ENCODE measurements at regions not wholly inside any gene's neighbourhood (a gene's known extent, or its start where the extent isn't known, plus 50 kb on each side); places are given as distances from the start of the nearest gene placed in this dataset.

DNA sequence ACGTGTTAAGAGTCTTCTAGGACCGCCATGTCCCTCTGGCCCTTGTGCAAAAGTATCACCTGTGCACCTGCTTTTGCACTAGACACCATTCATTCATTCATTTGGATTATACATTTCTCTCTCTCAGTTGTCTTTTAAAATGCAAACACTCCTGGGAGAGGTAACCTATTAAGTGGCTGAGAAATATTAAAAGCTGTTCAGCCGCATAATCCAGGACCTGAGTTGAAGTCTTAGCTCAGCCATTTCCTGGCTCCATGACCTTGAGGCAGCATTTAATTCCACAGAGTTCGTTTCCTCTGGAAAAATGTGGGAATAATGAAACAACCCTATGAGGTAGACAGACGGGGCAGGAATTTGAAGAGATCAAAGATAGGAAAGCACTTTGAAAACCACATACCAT is 251.6 kb downstream of the RPS24 start:
- BruUV-seq (replicated peaks) = no TSS peak

DNA sequence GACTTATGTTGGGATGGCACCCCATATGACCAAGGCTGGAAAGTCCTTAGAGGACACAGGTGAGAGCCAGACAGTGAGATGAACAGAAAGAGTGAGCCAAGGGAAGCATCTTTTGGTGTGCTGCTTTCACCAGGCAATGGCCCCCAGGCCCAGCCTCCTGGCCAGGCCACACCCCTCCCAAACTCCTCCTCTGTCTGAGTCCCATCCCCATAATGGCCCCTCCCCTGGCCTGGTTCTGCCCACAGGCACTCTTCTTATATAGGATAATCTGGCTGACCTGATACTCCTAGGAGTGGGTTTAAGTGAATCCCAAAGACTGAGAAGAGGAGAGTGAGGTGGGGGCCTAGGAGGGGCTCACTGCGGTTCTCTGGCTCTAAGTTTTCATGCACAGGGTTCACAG is 252.5 kb downstream of the RPS24 start:
- Histone ChIP-seq H3K4me1 (ENCODE audit: insufficient read depth, low read length, poor library complexity, severe bottlenecking) (peaks cover 16% of the 10 kb centered on the region), H3K27ac (ENCODE audit: low read depth, low read length, poor library complexity, severe bottlenecking) (no peak overlapping the region), H3K27me3 (replicated peaks; ENCODE audit: insufficient read depth, low read depth, low read length, poor library complexity) (no peaks in the 10 kb centered on the region), H3K36me3 (ENCODE audit: insufficient read depth, low read length, poor library complexity, severe bottlenecking) (no peaks in the 10 kb centered on the region), H3K4me3 (ENCODE audit: low read depth, low read length, poor library complexity, severe bottlenecking) (no peak overlapping the region), H3K9me3 (ENCODE audit: low read depth, low read length, poor library complexity, severe bottlenecking) (no peaks in the 10 kb centered on the region)
- POLR2A ChIA-PET (ENCODE audit: low non-redundant PET) = no interaction called here
- no peak for TF ChIP-seq EZH2 (IDR thresholded peaks at IDR 0.05; ENCODE audit: borderline replicate concordance, low read depth, low read length, poor library complexity, severe bottlenecking)
- TF ChIP-seq, protein P1, sequence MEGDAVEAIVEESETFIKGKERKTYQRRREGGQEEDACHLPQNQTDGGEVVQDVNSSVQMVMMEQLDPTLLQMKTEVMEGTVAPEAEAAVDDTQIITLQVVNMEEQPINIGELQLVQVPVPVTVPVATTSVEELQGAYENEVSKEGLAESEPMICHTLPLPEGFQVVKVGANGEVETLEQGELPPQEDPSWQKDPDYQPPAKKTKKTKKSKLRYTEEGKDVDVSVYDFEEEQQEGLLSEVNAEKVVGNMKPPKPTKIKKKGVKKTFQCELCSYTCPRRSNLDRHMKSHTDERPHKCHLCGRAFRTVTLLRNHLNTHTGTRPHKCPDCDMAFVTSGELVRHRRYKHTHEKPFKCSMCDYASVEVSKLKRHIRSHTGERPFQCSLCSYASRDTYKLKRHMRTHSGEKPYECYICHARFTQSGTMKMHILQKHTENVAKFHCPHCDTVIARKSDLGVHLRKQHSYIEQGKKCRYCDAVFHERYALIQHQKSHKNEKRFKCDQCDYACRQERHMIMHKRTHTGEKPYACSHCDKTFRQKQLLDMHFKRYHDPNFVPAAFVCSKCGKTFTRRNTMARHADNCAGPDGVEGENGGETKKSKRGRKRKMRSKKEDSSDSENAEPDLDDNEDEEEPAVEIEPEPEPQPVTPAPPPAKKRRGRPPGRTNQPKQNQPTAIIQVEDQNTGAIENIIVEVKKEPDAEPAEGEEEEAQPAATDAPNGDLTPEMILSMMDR (conservative IDR thresholded peaks at IDR 0.05; ENCODE audit: low read depth, low read length) = no peak
- no peak for DNase-seq (ENCODE audit: low spot score)
- CTCF ChIA-PET = no interaction called here
- intact Hi-C loops (cut with micrococcal nuclease; ENCODE audit: unreplicated experiment) = no loop called here
- BruUV-seq (replicated peaks) = no TSS peak

More for the DNA sequence above, 251.6 kb downstream of the RPS24 start:
- H3K27me3 ChIP-seq (replicated peaks; ENCODE audit: insufficient read depth, low read depth, low read length, poor library complexity) = no peaks in the 10 kb centered on the region
- peaks cover 16% of the 10 kb centered on the region for H3K4me1 ChIP-seq (ENCODE audit: insufficient read depth, low read length, poor library complexity, severe bottlenecking)
- no peak overlapping the region for H3K27ac ChIP-seq (ENCODE audit: low read depth, low read length, poor library complexity, severe bottlenecking)
- no peak for DNase-seq (ENCODE audit: low spot score)
- H3K9me3 ChIP-seq (ENCODE audit: low read depth, low read length, poor library complexity, severe bottlenecking) = no peaks in the 10 kb centered on the region
- TF ChIP-seq, protein P1 (conservative IDR thresholded peaks at IDR 0.05; ENCODE audit: low read depth, low read length) = no peak
- no peak for TF ChIP-seq EZH2 (IDR thresholded peaks at IDR 0.05; ENCODE audit: borderline replicate concordance, low read depth, low read length, poor library complexity, severe bottlenecking)
- H3K4me3 ChIP-seq (ENCODE audit: low read depth, low read length, poor library complexity, severe bottlenecking) = no peak overlapping the region
- H3K36me3 ChIP-seq (ENCODE audit: insufficient read depth, low read length, poor library complexity, severe bottlenecking) = no peaks in the 10 kb centered on the region
- ChIA-PET POLR2A (ENCODE audit: low non-redundant PET) (no interaction called here), CTCF (no interaction called here)
- intact Hi-C loops (cut with micrococcal nuclease; ENCODE audit: unreplicated experiment) = no loop called here

DNA sequence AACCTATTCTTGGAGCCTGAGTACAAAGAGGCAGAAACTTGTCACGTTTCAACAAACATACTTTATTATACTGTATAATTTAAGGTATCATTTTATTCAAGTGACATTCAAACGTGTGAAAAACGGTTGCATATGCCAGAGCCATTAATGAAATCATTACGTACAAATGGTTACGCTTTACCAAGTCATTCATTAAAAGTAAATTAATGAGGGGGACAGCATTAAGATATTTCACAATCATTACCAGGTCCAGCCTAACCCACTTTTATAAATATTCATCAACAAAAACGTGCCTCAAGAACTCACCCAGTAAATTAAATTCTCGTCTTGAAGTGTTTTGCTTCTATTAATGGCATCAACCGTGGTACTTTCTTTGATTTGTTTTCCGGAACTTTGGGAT is 253.0 kb downstream of the RPS24 start:
- Histone ChIP-seq H3K9me3 (ENCODE audit: low read depth, low read length, poor library complexity, severe bottlenecking) (no peaks in the 10 kb centered on the region), H3K27me3 (replicated peaks; ENCODE audit: insufficient read depth, low read depth, low read length, poor library complexity) (no peaks in the 10 kb centered on the region), H3K4me3 (ENCODE audit: low read depth, low read length, poor library complexity, severe bottlenecking) (no peak overlapping the region), H3K4me1 (ENCODE audit: insufficient read depth, low read length, poor library complexity, severe bottlenecking) (peaks cover 16% of the 10 kb centered on the region), H3K36me3 (ENCODE audit: insufficient read depth, low read length, poor library complexity, severe bottlenecking) (no peaks in the 10 kb centered on the region), H3K27ac (ENCODE audit: low read depth, low read length, poor library complexity, severe bottlenecking) (no peak overlapping the region)
- ChIA-PET POLR2A (ENCODE audit: low non-redundant PET) (no interaction called here), CTCF (no interaction called here)
- DNase-seq (ENCODE audit: low spot score) = no peak
- no peak for TF ChIP-seq EZH2 (IDR thresholded peaks at IDR 0.05; ENCODE audit: borderline replicate concordance, low read depth, low read length, poor library complexity, severe bottlenecking)
- TF ChIP-seq, protein P1 (conservative IDR thresholded peaks at IDR 0.05; ENCODE audit: low read depth, low read length) = no peak
- intact Hi-C loops (cut with micrococcal nuclease; ENCODE audit: unreplicated experiment) = no loop called here
- BruUV-seq (replicated peaks) = no TSS peak
